Left lung (tissue), 4 donors: ENCODE measurements at regions not wholly inside any gene's neighbourhood (a gene's known extent, or its start where the extent isn't known, plus 50 kb on each side); places are given as distances from the start of the nearest gene placed in this dataset.

ENCODE experiments used
- ATAC-seq: fragments of 200-7000 bp; cut with Tn5 transposase; one replicate; pipeline ENCODE4 v1.9.1; 2020; ENCODE audit warnings: moderate library complexity
- DNase-seq, 4 donors: peaks; one replicate each; pipeline ENCODE4 v3.0.0-alpha.2; 2013 to 2020
- H3K27ac ChIP-seq, 2 donors: fragments of 200-600 bp; sonication (generic) in 1 of 2; one replicate each; pipeline versions ENCODE4 v1.5.0 to v1.8.0; 2020 to 2021
- H3K27me3 ChIP-seq, 2 donors: fragments of 200-600 bp; sonication (generic) in 1 of 2; one replicate each; pipeline versions ENCODE4 v1.5.0 to v1.8.0; 2020 to 2021
- H3K36me3 ChIP-seq, 2 donors: fragments of 200-600 bp; sonication (generic) in 1 of 2; one replicate each; pipeline versions ENCODE4 v1.5.0 to v1.8.0; 2020 to 2021
- H3K4me1 ChIP-seq, 2 donors: fragments of 200-600 bp; one replicate each; pipeline ENCODE4 v1.8.0; 2021
- H3K4me3 ChIP-seq, 2 donors: fragments of 200-600 bp; sonication (generic) in 1 of 2; one replicate each; pipeline versions ENCODE4 v1.5.0 to v1.8.0; 2020 to 2021; ENCODE audit warnings: mild to moderate bottlenecking in 1 of 2
- H3K9me3 ChIP-seq, 2 donors: fragments of 200-600 bp; sonication (generic) in 1 of 2; one replicate each; pipeline versions ENCODE4 v1.5.0 to v1.8.0; 2020 to 2021
- CTCF ChIP-seq, 2 donors: fragments of 200-600 bp; sonication (generic) in 1 of 2; IDR thresholded peaks; one replicate each; pipeline versions ENCODE4 v1.5.0 to v1.8.0; 2021; ENCODE audit warnings: antibody characterized with exemption in 2 of 2
- intact Hi-C, 2 donors: fragments of 100-400 bp; cut with DNase I; formaldehyde crosslinking; loops; one replicate each; pipeline versions ENCODE4 v1.11.2 to v1.14.2; 2022
- donor health status: DM: no; HTN: yes; CAD: no.
- donor health status: DM: no; HTN: no; CAD: no.

- no peak for TF ChIP-seq CTCF (IDR thresholded peaks at IDR 0.05)
- H3K27me3 ChIP-seq, result no peaks in the 10 kb centered on the region
These were observed 259.9 kb upstream of the FMN2 start for GRCh38 chr1:239831577-239832355.

GRCh38 chr1:239833723-239834122 is 258.0 kb upstream of the FMN2 start:
- no peaks in the 10 kb centered on the region for H3K36me3 ChIP-seq
- no peaks in the 10 kb centered on the region for H3K27me3 ChIP-seq
- H3K4me1 ChIP-seq, result no peaks in the 10 kb centered on the region
- H3K4me3 ChIP-seq, result no peak overlapping the region
- H3K9me3 ChIP-seq, result no peaks in the 10 kb centered on the region
- intact Hi-C loops, result no loop called here
- H3K27ac ChIP-seq, result no peak overlapping the region
- TF ChIP-seq CTCF (IDR thresholded peaks at IDR 0.05), result no peak
- ATAC-seq (no peak), DNase-seq (peak in 2 of 4 donors; percentile 8 to 23)

More at GRCh38 chr1:239831577-239832355, 259.9 kb upstream of the FMN2 start:
- Histone ChIP-seq H3K4me1 (no peaks in the 10 kb centered on the region), H3K36me3 (no peaks in the 10 kb centered on the region), H3K4me3 (no peak overlapping the region), H3K9me3 (no peaks in the 10 kb centered on the region), H3K27ac (no peak overlapping the region)
- DNase-seq (no peak), ATAC-seq (no peak)
- intact Hi-C loops, result no loop called here

- intact Hi-C loops, result no loop called here
- no peak overlapping the region for H3K4me3 ChIP-seq
- no peaks in the 10 kb centered on the region for H3K36me3 ChIP-seq
- H3K9me3 ChIP-seq, result no peaks in the 10 kb centered on the region
- ATAC-seq (no peak), DNase-seq (no peak)
- H3K4me1 ChIP-seq, result no peaks in the 10 kb centered on the region
- TF ChIP-seq CTCF (IDR thresholded peaks at IDR 0.05), result no peak
- no peak overlapping the region for H3K27ac ChIP-seq
- H3K27me3 ChIP-seq, result no peaks in the 10 kb centered on the region
These were observed 255.7 kb upstream of the FMN2 start for GRCh38 chr1:239835946-239836440.

- Histone ChIP-seq H3K4me3 (no peak overlapping the region), H3K27me3 (no peaks in the 10 kb centered on the region), H3K4me1 (no peaks in the 10 kb centered on the region), H3K36me3 (no peaks in the 10 kb centered on the region), H3K27ac (no peak overlapping the region), H3K9me3 (no peaks in the 10 kb centered on the region)
- intact Hi-C loops, result no loop called here
- no peak for TF ChIP-seq CTCF (IDR thresholded peaks at IDR 0.05)
- no peak for ATAC-seq
- DNase-seq, result no peak
These were observed 251.3 kb upstream of the FMN2 start for GRCh38 chr1:239840336-239840735.

- H3K4me3 ChIP-seq, result no peak overlapping the region
- no peak for ATAC-seq
- TF ChIP-seq CTCF (IDR thresholded peaks at IDR 0.05), result no peak
- intact Hi-C loops, result no loop called here
- H3K4me1 ChIP-seq, result no peaks in the 10 kb centered on the region
- no peak for DNase-seq
- no peaks in the 10 kb centered on the region for H3K27me3 ChIP-seq
- H3K27ac ChIP-seq, result no peak overlapping the region
- no peaks in the 10 kb centered on the region for H3K9me3 ChIP-seq
- H3K36me3 ChIP-seq, result no peaks in the 10 kb centered on the region
These were observed 250.9 kb upstream of the FMN2 start for GRCh38 chr1:239840790-239841189.
